GM12878 (cell line): ENCODE measurements at regions not wholly inside any gene's neighbourhood (a gene's known extent, or its start where the extent isn't known, plus 50 kb on each side); places are given as distances from the start of the nearest gene placed in this dataset.

Source experiments
- ATAC-seq: fragments of 200-7000 bp; cut with Tn5 transposase; 3 replicates; pipeline ENCODE4 v1.9.1; 2020; ENCODE audit warnings: mild to moderate bottlenecking, moderate library complexity
- BruUV-seq: library from RNA; stranded (reverse); fragments of 400-500 nt; replicated peaks from 2 replicates; lab custom pipeline; 2021; lab: Mats Ljungman, UMichigan
- CTCF ChIA-PET: fragments of 300-600 bp; sonication (Branson Sonifier 250); formaldehyde crosslinking; extraction: SDS; loops from one replicate; lab custom pipeline; 2021; ENCODE audit warnings: inconsistent platforms; lab: Yijun Ruan, JAX
- POLR2A ChIA-PET: fragments of 350-600 bp; formaldehyde crosslinking; extraction: SDS; loops from one replicate; lab custom pipeline; 2021; ENCODE audit warnings: inconsistent platforms; lab: Charles Lee
- RAD21 ChIA-PET: fragments of 300-600 bp; sonication (Branson Sonifier 250); formaldehyde crosslinking; loops from one replicate; lab custom pipeline; 2023; ENCODE audit warnings: antibody characterized with exemption; ENCODE audit not compliant: unreplicated experiment; lab: Charles Lee
- SMC1A ChIA-PET: fragments of 300-600 bp; sonication (Branson Sonifier 250); formaldehyde crosslinking; loops from one replicate; lab custom pipeline; 2023; ENCODE audit not compliant: unreplicated experiment, uncharacterized antibody; lab: Charles Lee
- DNase-seq: peaks from one replicate; pipeline ENCODE4 v3.0.0-alpha.2; 2011; ENCODE audit warnings: low read depth, low spot score
- FAIRE-seq: peaks from 3 replicates; lab custom pipeline; 2011; peaks lifted over from hg19 to GRCh38; lab: Jason Lieb, UNC
- H2AFZ ChIP-seq: 2 replicates; pipeline ENCODE4 v1.6.0; 2011; ENCODE audit warnings: low read depth, low read length, control low read depth; ENCODE audit not compliant: control insufficient read depth
- H3K27ac ChIP-seq: 2 replicates; pipeline ENCODE4 v1.5.1; 2011; ENCODE audit warnings: control low read depth; ENCODE audit not compliant: control insufficient read depth, insufficient read depth
- H3K27me3 ChIP-seq, 2 experiments: replicated peaks in 1 of 2; 2 replicates each; pipeline versions ENCODE4 v1.6.0 to v1.6.1; 2011; ENCODE audit warnings: low read length in 1 of 2; ENCODE audit not compliant: control insufficient read depth in 2 of 2, insufficient read depth in 2 of 2
- H3K36me3 ChIP-seq, 2 experiments: 2 replicates each; pipeline ENCODE4 v1.5.1; 2011; ENCODE audit warnings: low read length in 1 of 2; ENCODE audit not compliant: control insufficient read depth in 2 of 2, insufficient read depth in 2 of 2
- H3K4me1 ChIP-seq: 2 replicates; pipeline ENCODE4 v1.6.1; 2011; ENCODE audit warnings: mild to moderate bottlenecking, low read length, moderate library complexity, mixed read lengths; ENCODE audit not compliant: control insufficient read depth, insufficient read depth
- H3K4me2 ChIP-seq: 2 replicates; pipeline ENCODE4 v1.6.0; 2011; ENCODE audit warnings: control low read depth; ENCODE audit not compliant: control insufficient read depth, insufficient read depth
- H3K4me3 ChIP-seq: fragments of 200-600 bp; sonication (generic); 2 replicates; pipeline ENCODE4 v1.5.1; 2016
- H3K79me2 ChIP-seq: 2 replicates; pipeline ENCODE4 v1.6.0; 2011; ENCODE audit warnings: low read length; ENCODE audit not compliant: control insufficient read depth, insufficient read depth
- H3K9ac ChIP-seq: 2 replicates; pipeline ENCODE4 v1.8.0; 2011; ENCODE audit warnings: low read length, control low read depth, mixed read lengths; ENCODE audit not compliant: control insufficient read depth, insufficient read depth
- H3K9me3 ChIP-seq: replicated peaks from 3 replicates; pipeline ENCODE4 v1.5.1; 2011; ENCODE audit warnings: mild to moderate bottlenecking, low read length; ENCODE audit not compliant: control insufficient read depth, insufficient read depth
- H4K20me1 ChIP-seq: 2 replicates; pipeline ENCODE4 v1.6.0; 2011; ENCODE audit not compliant: control insufficient read depth, insufficient read depth
- EP300 ChIP-seq, 2 experiments: fragments of 150-350 bp in 1 of 2; IDR thresholded peaks; 2 replicates each; pipeline ENCODE4 v1.6.1; 2011 to 2012; ENCODE audit warnings: low read depth in 2 of 2, low read length in 2 of 2, borderline replicate concordance in 1 of 2, improper control_type of control experiment in 1 of 2, inconsistent platforms in 1 of 2; ENCODE audit not compliant: control insufficient read depth in 1 of 2
- FOXM1 ChIP-seq: IDR thresholded peaks from 2 replicates; pipeline ENCODE4 v1.6.1; 2012; ENCODE audit warnings: low read depth, mild to moderate bottlenecking, inconsistent platforms, low read length, moderate library complexity
- IKZF2 ChIP-seq, 2 experiments: fragments of 450-650 bp; IDR thresholded peaks; 2 replicates each; pipeline ENCODE4 v1.6.1; 2017; ENCODE audit warnings: mild to moderate bottlenecking in 2 of 2, moderate library complexity in 2 of 2
- IRF5 ChIP-seq: fragments of 450-650 bp; IDR thresholded peaks from 2 replicates; pipeline ENCODE4 v1.6.1; 2017; ENCODE audit warnings: borderline replicate concordance
- RAD21 ChIP-seq: IDR thresholded peaks from 2 replicates; pipeline ENCODE4 v1.6.1; 2011; ENCODE audit warnings: mild to moderate bottlenecking, low read depth, low read length, moderate library complexity; ENCODE audit not compliant: insufficient read depth
- RCOR1 ChIP-seq: conservative IDR thresholded peaks from 2 replicates; pipeline ENCODE4 v1.6.1; 2012; ENCODE audit warnings: low read depth, low read length, improper control_type of control experiment
- SMAD1 ChIP-seq: fragments of 450-650 bp; IDR thresholded peaks from 2 replicates; pipeline ENCODE4 v1.6.1; 2018; ENCODE audit warnings: mild to moderate bottlenecking, low read depth; ENCODE audit not compliant: partially characterized antibody
- TBL1XR1 ChIP-seq: IDR thresholded peaks from 2 replicates; pipeline ENCODE4 v1.6.1; 2012; ENCODE audit warnings: low read depth, low read length, improper control_type of control experiment
- USF1 ChIP-seq: IDR thresholded peaks from 2 replicates; pipeline ENCODE4 v1.6.1; 2011; ENCODE audit warnings: borderline replicate concordance, low read depth, mild to moderate bottlenecking, moderate library complexity, mixed read lengths, low read length; ENCODE audit not compliant: insufficient read depth; ENCODE audit errors: extremely low read length
- USF2 ChIP-seq: IDR thresholded peaks from 2 replicates; pipeline ENCODE4 v1.6.1; 2011; ENCODE audit warnings: low read depth, low read length, improper control_type of control experiment, borderline replicate concordance
- ZNF24 ChIP-seq: fragments of 450-650 bp; IDR thresholded peaks from 2 replicates; pipeline ENCODE4 v1.6.1; 2017; ENCODE audit warnings: antibody characterized with exemption, mild to moderate bottlenecking
- ZNF384 ChIP-seq: IDR thresholded peaks from 2 replicates; pipeline ENCODE4 v1.6.1; 2012; ENCODE audit warnings: low read depth, mild to moderate bottlenecking, low read length, improper control_type of control experiment, borderline replicate concordance
- ZZZ3 ChIP-seq: IDR thresholded peaks from 2 replicates; pipeline ENCODE4 v1.6.1; 2011; ENCODE audit warnings: low read depth; ENCODE audit not compliant: control insufficient read depth, insufficient read length
- WGBS: methylation state at CpG from one replicate; pipeline ENCODE4 v1.1.6; 2016; ENCODE audit warnings: low lambda C conversion rate; ENCODE audit not compliant: insufficient replicate concordance, insufficient coverage; ENCODE audit errors: missing lambda C conversion rate; 5-methylcytosine and 5-hydroxymethylcytosine counted together
- in situ Hi-C: fragments of 300-500 bp; cut with MboI; formaldehyde crosslinking; loops from 9 replicates; pipeline ENCODE4 v1.14.3; 2018; ENCODE audit warnings: mixed read lengths
- intact Hi-C: fragments of 100-400 bp; cut with micrococcal nuclease; formaldehyde crosslinking; loops from one replicate; pipeline ENCODE4 v1.14.2; 2022; ENCODE audit not compliant: unreplicated experiment

- SMC1A ChIA-PET = no interaction called here
Observed at GRCh38 chr10:130843051-130843653, 468.4 kb downstream of the TCERG1L start.

GRCh38 chr10:130844310-130844709 lies 467.2 kb downstream of the TCERG1L start:
- RAD21 ChIA-PET = no interaction called here
- BruUV-seq = no TSS peak
- in situ Hi-C loops = no loop called here
- TF ChIP-seq ZNF24 (no peak), USF1 (no peak), EP300 (IDR thresholded peaks at IDR 0.05; ENCODE audit: borderline replicate concordance in 1 of 2, control insufficient read depth in 1 of 2, low read depth in 2 of 2, low read length in 2 of 2) (no peak), IKZF2 (IDR thresholded peaks at IDR 0.05) (no peak), RCOR1 (no peak), USF2 (no peak), ZZZ3 (no peak), ZNF384 (no peak), TBL1XR1 (no peak), IRF5 (no peak), RAD21 (no peak)

More at GRCh38 chr10:130843051-130843653, 468.4 kb downstream of the TCERG1L start:
- Histone ChIP-seq H3K9me3 (no peaks in the 10 kb centered on the region), H3K79me2 (no peaks in the 10 kb centered on the region), H3K4me1 (no peaks in the 10 kb centered on the region), H3K27me3 (no peaks in the 10 kb centered on the region), H2AFZ (no peak overlapping the region), H3K4me3 (no peak overlapping the region), H3K36me3 (no peaks in the 10 kb centered on the region), H3K9ac (no peak overlapping the region), H3K4me2 (no peak overlapping the region), H3K27ac (no peak overlapping the region), H4K20me1 (no peaks in the 10 kb centered on the region)
- DNase-seq (no peak), ATAC-seq (no peak), FAIRE-seq (no peak)
- no TSS peak for BruUV-seq
- TF ChIP-seq FOXM1 = no peak
- no peak for TF ChIP-seq SMAD1
- in situ Hi-C loops (no loop called here), intact Hi-C loops (no loop called here)
- ChIA-PET RAD21 (no interaction called here), POLR2A (no interaction called here), CTCF (no interaction called here)
- 16% methylated on average over 12 of the region's 12 CpGs for WGBS

More at GRCh38 chr10:130844310-130844709, 467.2 kb downstream of the TCERG1L start:
- intact Hi-C loops = no loop called here
- DNase-seq (no peak), ATAC-seq (no peak), FAIRE-seq (no peak)
- Histone ChIP-seq H3K27me3 (no peaks in the 10 kb centered on the region), H3K27ac (no peak overlapping the region), H3K9ac (no peak overlapping the region), H3K4me2 (no peak overlapping the region), H3K79me2 (no peaks in the 10 kb centered on the region), H2AFZ (no peak overlapping the region), H3K4me3 (no peak overlapping the region), H3K36me3 (no peaks in the 10 kb centered on the region), H3K9me3 (no peaks in the 10 kb centered on the region), H4K20me1 (no peaks in the 10 kb centered on the region), H3K4me1 (no peaks in the 10 kb centered on the region)
- CTCF ChIA-PET = no interaction called here
- SMC1A ChIA-PET = interaction anchor here (1.2 kb wide), 1 partner anchor 50 kb away, joined by 3 read pairs; no protein-coding TSS in a partner anchor
- POLR2A ChIA-PET = no interaction called here
- WGBS = 46% methylated on average over 7 of the region's 7 CpGs
